Glomerular endothelial cell (primary cell): ENCODE measurements at regions not wholly inside any gene's neighbourhood (a gene's known extent, or its start where the extent isn't known, plus 50 kb on each side); places are given as distances from the start of the nearest gene placed in this dataset.
"Not testable (repeated sequence)": the region's sequence is repeated elsewhere in the genome, so short reads cannot be mapped to it uniquely, and the experiment has no call there.

Experiments used
- DNase-seq: peaks from one replicate; pipeline ENCODE4 v3.0.0-alpha.2; 2011; ENCODE audit warnings: low read depth, low spot score; ENCODE audit errors: extremely low read depth

DNA sequence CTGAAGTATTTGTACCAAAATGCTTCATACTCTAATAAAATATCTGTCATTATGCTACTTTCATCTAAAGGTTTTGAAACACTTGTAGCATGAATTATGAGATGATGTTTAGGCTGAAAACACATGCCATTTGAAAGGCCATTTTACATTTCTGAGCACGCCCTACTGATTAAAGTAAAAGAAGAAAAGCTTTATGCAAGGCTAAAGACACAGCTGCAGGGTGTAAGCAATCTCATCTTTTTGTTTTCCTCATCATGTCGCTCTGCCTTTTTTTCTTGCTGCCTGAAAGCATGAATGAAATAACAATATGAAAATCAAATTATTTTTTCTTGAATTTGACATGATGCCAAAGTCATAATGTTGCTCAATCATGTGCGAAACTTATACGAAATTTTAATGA lies 148.6 kb upstream of the ARG1 start:
- DNase-seq = no peak

DNA sequence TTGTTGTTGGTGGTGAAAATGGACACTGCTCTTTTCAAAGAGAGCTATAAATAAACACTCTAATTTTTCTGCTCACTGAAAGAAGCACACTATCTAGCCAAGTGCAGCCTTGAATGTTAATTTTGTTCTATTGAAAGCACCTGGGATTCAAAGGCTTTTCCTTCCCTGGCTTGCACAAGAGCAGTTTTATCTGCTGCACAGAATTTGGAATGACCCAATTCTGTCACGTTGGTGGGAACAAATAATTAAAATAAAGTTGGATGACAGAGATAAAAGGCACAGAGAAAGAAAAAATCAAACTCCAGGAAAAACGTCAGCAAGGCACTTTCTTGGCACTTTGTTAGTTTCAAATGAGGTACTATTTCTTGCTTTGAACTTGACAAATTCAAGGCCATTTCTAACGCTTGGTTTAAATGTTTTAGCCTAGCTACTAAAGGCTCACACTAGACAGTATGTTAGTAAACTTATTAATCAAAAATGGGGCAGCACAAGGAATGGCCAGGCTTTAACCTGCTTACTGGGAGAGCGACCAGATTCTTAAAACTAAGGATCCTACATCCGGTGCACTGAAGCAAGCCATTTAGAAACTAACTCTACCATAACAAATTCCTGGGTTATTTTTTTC lies 145.5 kb upstream of the ARG1 start:
- DNase-seq = no peak

DNA sequence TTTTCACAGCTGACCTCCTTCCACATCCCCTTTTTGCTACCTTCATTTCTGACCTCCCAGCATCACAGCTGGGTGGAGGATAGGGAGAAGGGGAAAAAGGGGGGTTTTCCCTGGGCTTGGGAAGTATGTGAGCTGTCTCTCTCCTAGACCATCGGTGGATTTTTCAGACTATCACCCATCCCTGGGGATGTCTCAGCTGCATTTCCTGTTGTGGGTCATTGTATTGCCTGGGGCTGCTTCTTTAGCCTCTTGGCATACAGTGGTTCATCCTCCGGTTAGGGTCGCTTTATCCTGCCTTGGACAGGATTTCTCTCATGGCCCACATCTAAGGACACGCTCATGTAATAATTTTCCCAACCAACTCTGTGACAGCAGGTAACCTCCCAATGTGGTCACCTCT lies 142.5 kb upstream of the ARG1 start:
- DNase-seq = no peak

DNA sequence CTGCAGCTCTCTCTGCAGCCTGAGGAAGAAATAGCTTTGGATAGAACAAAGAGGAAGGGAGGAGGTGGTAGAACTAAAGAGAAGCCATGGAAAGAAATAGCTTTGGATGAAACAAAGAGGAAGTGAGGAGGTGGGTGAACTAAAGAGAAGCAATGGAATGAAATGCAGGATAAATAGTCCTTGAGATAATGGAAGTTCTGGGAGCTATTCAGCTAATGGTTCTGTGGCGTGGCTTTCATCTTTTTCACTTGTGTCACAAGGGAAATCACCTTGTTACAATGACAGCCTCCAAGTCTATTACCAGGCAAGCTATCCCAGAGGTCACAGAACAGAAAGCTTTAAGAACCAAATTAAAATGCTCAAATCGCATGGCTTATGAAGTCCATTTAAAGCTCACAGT lies 141.3 kb upstream of the ARG1 start:
- DNase-seq = no peak

DNA sequence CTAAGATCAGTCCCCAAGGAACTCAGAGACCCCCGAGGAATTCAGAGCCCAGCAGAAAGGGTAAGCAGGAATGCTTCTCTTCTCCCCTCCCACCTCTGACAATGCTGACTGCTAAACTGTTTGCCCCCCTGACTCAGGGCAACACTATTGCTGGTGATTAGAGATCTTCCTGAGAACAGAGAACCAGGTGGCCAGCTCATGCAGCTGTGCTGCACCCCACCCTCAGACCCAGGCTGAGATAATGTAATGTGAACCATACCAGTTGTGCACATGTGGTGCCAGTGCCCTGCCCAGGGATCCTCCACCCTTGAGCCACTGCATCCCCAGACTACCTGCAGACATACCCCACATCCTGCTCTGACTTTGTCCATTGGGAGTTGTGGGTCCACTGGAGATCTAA lies 139.1 kb upstream of the ARG1 start:
- DNase-seq = no peak

DNA sequence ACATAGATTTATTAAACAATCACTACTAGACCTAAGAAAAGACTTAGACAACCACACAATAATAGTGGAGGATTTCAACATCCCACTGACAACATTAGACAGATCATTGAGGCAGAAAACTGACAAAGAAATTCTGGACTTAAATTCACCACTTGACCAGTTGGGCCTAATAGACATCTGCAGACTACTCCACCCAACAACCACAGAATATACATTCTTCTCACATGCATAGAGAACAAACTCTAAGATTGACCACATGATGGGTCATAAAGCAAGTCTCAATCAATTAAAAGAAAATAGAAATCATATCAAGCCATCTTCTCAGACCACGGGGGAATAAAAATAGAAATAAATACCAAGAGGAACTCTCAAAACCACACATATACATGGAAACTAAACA lies 136.7 kb upstream of the ARG1 start:
- no peak for DNase-seq

DNA sequence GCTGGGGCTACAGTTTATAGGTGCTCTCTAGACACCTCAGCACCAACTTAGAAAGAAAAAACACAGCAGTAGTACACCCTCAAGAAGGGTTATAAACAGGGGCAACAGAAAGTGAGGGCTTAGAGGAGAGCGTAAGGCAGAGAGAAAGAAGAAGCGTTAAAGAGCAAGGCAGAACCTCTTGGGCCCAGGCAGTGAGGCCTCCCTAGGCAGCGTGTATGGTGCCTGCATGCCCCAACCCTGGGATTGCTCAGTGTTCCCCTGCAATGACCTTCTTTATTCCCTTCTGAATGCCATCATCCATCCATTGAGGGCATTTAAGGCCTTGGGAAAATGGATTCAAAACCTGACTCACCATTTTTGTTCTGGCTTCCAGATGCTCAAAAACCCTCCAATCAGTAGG lies 130.0 kb upstream of the ARG1 start:
- no peak for DNase-seq

DNA sequence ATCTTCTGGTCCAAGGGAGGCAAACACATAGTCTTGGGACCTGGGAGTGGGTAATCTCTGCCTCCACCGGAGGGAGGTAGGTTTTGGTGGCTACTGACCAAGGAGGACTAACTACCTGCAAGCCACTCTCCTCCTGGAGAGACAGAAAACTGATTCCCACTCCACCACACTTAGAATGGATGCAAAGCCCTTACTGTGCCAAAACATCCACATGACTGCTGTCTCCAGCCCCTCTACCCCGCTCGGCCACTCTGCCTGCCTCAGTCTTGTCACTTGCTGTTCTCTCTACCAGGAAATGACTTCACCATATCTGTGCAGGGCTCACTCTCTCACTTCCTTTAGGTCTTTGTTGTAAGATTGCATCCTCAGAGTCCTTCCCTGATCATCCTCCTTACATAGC lies 129.5 kb upstream of the ARG1 start:
- no peak for DNase-seq

DNA sequence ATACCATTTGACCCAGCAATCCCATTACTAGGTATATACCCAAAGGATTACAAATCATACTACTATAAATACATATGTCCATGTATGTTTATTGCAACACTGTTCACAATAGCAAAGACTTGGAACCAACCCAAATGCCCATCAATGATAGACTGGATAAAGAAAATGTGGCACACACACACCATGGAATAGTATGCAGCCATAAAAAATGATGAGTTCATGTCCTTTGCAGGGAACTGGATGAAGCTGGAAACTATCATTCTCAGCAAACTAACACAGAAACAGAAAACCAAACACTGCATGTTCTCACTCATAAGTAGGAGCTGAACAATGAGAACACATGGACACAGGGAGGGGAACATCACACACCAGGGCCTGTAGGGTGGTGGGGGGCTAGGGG lies 127.7 kb upstream of the ARG1 start:
- not testable (repeated sequence) for DNase-seq

DNA sequence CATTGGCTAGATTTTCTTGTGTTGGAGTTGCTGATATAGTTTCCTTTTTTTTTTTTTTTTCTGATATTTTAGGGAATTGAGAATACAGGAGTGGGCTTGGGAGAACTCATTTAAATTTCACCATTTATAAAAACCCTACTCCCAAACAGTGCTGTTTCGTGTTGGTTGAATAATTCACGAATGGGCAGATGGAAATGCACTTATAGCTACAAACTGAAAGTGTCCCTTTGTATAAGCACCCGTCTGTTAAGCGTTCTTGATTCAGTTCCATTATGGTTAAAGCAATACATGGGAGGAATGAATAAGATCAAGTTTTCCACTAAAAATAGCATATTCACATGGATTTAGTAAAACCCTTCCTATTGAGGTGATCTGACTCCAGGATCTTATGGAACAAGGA lies 122.2 kb upstream of the ARG1 start:
- no peak for DNase-seq

DNA sequence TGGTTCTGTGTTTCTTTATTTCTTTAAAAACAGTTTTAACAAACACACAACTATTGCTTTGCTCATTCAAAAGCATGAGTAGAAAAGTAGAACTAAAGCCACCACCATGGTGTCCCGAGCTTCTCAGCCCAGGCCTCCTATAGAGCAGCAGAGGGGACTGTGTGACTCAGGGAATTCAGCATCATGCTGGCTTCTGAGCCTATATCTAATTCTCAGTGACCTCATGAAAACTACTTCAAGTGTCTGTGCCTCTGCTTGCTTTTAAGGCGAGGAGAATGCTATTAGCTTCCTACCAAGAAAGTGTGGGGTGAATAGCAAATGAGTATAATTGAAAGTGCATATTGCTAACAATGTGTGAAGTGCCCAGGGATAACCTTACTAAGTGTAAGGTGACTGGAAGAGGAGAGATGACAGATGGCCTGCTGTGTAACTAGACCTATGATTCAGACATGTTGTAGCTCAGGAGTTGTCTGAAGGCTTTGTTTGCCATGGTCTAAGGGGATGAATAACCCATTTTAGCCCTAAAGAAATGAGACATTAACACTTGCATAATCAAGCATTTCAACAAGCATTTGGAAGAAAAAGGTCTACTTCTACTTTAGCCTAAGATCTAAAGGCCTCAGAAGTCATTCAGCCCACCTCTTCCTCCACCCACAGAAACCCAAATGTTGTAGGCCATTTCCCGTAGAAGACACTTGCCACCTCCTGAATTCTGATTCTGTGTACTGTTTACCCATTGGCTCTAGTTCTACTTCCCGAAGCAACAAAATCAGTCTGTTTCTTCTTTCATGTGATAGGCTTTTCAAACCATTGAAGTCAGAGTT lies 121.5 kb upstream of the ARG1 start:
- DNase-seq = no peak

DNA sequence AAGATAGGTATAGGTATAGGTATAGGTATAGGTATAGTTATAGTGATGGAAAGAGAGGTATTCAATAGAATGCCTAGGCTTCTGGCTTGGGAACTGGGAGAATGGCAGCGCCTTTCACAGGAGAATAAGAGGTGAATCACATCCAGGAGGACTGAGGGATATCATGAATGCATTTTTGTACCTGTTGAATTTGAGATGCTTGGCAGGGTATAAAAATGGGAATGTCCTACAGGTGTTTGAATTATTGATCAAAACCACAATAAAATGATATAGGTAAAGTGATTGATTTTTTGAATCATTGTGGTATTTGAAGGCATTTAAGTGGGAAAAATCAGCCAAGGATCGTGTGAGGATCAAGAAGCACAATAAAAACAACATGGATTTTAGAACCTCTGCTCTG lies 119.2 kb upstream of the ARG1 start:
- DNase-seq = no peak

DNA sequence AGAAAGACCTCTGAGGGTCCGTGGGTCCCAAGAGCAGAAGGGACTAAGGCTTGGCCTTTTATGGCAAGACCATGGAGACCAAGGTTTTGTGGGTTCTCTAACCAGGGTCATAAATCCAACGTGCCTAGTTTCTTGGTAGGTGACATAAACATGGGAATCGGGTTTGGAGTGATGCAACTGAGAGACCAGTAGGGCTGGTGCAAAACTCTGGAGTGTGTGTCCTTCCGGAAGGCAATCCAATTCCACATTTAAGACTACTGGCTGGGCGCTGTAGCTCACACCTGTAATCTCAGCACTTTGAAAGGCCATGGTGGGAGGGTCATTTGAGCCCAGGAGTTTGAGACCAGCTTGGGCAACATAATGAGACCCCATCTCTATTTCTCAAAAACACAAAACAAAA lies 116.5 kb upstream of the ARG1 start:
- DNase-seq = no peak

DNA sequence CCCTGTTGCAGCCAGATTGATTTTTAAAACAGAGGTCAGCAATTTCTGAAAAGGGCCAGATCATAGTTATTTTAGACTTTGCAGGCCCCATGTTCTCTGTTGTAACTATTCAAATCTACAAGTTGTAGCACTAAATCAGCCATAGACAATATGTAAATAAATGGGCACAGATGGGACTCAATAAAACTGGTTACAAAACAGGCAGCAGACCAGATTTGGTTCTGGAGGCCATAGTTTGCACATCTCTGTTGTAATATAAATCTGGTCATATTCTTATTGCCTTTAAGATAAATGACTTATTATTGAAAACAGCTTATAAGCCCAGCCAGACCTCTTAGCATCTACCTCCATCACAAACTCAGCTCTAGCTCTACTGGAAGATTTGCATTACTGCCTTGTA lies 114.0 kb upstream of the ARG1 start:
- no peak for DNase-seq

DNA sequence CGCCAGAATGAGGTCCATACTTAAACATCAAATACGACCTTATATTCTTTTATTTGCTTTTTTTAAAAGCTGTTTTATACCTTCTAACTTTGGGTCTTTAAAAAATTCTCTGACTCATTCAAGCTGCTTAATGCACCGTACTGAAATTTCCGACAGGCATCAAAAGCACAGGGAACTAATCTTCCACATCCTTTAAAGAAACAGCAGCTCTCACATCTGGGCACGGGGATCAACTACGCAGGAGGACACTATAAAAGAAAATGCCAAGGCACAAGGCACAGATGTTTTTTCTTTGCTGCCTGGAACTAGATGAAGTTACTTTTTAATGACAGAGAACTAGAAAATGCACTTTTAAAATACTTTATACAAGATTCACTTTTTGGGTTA lies 112.4 kb upstream of the ARG1 start:
- no peak for DNase-seq

DNA sequence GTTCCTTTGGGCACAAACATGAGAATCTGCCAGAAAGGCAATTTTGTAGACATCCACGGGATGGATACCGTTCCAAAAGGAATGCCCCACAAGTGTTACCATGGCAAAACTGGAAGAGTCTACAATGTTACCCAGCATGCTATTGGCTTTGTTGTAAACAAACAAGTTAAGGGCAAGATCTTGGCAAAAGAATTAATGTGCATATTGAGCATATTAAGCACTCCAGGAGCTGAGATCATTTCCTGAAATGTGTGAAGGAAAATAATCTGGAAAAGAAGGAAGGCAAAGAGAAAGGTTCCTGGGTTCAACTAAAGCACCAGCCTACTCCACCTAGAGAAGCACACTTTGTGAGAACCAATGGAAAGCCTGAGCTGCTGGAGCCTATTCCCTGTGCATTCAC lies 103.9 kb upstream of the ARG1 start:
- no peak for DNase-seq

DNA sequence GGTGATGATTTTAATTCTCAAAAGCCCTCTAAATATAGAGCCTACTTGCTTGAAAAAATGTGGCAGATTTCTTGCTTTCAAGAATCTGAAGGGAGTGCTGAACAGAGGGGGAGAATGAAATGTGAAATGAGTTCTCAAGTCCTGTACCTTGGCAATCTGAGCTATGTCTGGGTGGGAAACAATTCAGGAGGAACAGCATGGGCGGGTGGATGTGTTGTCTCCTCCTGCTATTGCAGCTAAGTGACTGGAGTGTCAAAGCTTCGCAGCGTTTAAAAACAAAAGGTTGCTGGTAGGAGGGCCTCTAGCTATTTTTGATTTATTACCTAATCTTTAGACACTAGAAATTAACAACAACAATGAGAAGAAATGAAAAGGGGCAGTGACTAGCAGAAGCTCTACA lies 102.5 kb upstream of the ARG1 start:
- no peak for DNase-seq

DNA sequence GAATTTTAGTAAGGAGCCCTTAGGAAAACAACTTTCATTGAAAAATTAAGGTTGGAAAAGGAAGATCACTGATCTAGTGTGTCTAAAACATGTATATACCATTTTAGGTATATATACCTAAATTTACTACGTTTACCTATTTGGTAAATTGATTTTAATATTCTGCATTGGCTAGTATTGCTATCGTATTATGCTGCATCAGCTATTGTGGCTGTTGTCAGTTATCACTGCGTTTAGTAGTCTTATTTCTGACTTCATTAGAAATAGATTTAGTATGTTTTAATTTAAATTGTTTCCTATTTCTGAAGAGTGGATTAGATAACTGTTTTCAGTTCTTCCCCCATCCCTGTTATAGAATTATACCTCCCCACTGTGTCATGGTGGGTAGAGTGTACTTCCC lies 101.7 kb upstream of the ARG1 start:
- no peak for DNase-seq

DNA sequence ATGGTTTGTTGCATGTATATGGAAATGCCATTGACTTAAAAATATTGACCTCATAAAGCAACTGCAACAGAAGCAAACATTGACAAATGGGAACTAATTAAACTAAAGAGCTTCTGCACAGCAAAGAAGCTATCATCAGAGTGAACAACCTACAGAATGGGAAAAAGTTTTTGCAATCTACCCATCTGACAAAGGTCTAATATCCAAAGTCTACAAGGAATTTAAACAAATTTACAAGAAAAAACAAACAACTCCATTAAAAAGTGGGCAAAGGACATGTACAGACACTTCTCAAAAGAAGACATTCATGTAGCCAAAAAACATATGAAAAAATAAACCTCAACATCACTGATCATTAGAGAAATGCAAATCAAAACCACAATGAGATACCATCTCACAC lies 99.7 kb upstream of the ARG1 start:
- not testable (repeated sequence) for DNase-seq

DNA sequence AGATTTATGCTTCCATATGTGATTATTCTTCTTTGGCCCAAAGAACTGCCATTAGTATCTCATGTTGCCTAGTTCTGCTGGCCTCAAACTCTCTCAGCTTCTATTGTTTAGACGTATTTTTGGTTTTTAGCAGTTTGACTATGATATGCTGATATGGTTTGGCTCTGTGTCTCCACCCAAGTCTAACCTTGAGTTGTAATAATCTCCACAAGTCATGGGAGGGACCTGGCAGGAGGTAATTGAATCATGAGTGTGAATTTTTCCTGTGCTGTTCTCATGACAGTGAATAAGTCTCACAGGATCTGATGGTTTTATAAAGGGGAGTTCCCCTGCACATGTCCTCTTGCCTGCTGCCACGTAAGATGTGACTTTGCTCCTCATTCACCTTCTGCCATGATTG lies 96.7 kb upstream of the ARG1 start:
- no peak for DNase-seq

DNA sequence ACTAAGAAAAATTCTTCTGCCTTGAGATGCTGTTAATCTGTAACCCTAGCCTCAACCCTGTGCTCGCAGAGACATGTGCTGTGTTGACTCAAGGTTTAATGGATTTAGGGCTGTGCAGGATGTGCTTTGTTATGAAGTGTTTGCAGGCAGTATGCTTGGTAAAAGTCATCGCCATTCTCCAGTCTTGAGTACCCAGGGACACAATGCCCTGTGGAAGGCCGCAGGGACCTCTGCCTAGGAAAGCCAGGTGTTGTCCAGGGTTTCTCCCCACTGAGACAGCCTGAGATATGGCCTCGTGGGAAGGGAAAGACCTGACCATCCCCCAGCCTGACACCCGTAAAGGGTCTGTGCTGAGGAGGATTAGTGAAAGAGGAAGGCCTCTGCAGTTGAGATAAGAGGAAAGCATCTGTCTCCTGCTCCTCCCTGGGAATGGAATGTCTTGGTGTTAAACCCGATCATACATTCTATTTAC lies 94.2 kb upstream of the ARG1 start:
- DNase-seq = not testable (repeated sequence)

DNA sequence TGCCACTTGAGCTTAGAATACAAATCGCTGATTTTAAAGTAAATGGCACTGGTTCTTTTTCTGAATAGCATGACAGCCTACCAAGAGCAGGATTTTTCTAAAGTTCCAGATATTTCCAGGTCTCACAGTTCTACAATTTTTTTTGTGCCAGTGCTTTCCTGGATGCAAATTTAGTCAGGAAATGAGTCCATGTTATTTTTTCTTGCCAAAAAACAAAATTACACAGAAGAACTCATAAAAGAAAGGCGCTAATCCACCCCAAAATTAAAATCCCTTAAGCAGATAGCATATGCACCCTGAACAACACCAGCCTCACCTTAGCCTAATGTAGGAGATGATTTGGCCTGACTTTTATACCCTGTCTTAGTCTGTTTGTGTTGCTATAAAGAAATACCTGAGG lies 86.4 kb upstream of the ARG1 start:
- no peak for DNase-seq

DNA sequence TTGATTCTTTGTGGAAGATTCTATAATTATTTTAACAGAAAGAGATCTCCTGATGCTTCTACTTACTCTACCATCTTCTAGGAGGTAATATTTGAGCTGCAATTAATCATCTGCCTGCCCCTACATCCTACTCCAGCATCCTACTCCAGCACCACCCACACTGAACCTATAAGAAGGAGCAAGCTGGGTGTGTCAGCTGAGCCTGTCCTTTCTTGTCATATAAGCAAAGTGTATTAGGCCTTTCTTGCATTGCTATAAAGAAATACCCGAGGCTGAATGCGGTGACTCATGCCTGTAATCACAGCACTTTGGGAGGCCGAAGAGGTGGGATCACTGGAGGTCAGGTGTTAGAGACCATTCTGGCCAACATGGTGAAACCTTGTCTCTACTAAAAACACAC lies 84.2 kb upstream of the ARG1 start:
- DNase-seq = no peak
